ENCODE measurements at regions not wholly inside any gene's neighbourhood (a gene's known extent, or its start where the extent isn't known, plus 50 kb on each side); places are given as distances from the start of the nearest gene placed in this dataset.

GRCh38 chr7:81626008-81626407 lies 143.8 kb downstream of the HGF start:
- Histone ChIP-seq H3K4me3 (no peak overlapping the region), H3K9me3 (no peaks in the 10 kb centered on the region), H3K27ac (no peak overlapping the region), H3K4me1 (no peaks in the 10 kb centered on the region), H3K27me3 (no peaks in the 10 kb centered on the region), H3K36me3 (no peaks in the 10 kb centered on the region)
- 85% methylated on average over 1 of the region's 1 CpG for WGBS
- TF ChIP-seq, protein P1, sequence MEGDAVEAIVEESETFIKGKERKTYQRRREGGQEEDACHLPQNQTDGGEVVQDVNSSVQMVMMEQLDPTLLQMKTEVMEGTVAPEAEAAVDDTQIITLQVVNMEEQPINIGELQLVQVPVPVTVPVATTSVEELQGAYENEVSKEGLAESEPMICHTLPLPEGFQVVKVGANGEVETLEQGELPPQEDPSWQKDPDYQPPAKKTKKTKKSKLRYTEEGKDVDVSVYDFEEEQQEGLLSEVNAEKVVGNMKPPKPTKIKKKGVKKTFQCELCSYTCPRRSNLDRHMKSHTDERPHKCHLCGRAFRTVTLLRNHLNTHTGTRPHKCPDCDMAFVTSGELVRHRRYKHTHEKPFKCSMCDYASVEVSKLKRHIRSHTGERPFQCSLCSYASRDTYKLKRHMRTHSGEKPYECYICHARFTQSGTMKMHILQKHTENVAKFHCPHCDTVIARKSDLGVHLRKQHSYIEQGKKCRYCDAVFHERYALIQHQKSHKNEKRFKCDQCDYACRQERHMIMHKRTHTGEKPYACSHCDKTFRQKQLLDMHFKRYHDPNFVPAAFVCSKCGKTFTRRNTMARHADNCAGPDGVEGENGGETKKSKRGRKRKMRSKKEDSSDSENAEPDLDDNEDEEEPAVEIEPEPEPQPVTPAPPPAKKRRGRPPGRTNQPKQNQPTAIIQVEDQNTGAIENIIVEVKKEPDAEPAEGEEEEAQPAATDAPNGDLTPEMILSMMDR (IDR thresholded peaks at IDR 0.05) = no peak
- TF ChIP-seq POLR2AphosphoS5 (IDR thresholded peaks at IDR 0.05) = no peak
- no peak for TF ChIP-seq EP300 (IDR thresholded peaks at IDR 0.05)
- no peak for TF ChIP-seq POLR2A (IDR thresholded peaks at IDR 0.05)
- no peak for DNase-seq (ENCODE audit: low spot score in 2 of 2)

- TF ChIP-seq EP300 (IDR thresholded peaks at IDR 0.05) (no peak), POLR2A (IDR thresholded peaks at IDR 0.05) (no peak), POLR2AphosphoS5 (IDR thresholded peaks at IDR 0.05) (no peak)
- TF ChIP-seq, protein P1 (IDR thresholded peaks at IDR 0.05) = no peak
Observed at GRCh38 chr7:81624650-81625631, 144.9 kb downstream of the HGF start.

DNA sequence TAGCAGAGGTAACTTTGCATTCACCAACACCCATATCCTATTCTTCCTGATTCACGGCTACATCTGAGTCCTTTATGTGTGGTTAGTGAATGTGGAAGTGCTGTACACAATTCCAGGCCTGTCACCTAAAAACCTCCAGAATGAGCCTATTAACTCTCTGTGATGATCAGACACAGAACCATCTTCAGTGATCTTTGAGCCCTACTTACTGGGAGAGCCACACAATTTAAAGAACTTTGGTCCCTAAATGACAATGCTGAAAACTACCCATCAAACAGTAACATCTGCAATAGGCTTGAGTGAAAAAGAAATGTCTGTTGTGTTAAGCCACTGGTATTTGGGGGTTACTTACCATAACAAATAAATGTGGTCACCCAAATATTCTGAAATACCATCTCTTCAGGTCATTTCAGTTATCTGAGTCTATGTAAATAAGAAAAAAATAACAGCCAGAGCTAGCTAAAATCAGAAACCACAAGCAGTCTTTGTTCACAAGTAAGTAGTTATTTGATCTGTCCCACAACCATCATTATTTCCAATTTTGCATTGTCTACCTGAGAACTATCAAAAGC lies 145.7 kb downstream of the HGF start:
- Histone ChIP-seq H3K9me3 (no peaks in the 10 kb centered on the region), H3K36me3 (no peaks in the 10 kb centered on the region), H3K27me3 (no peaks in the 10 kb centered on the region), H3K4me3 (no peak overlapping the region), H3K27ac (no peak overlapping the region), H3K4me1 (no peaks in the 10 kb centered on the region)
- no peak for TF ChIP-seq POLR2A (IDR thresholded peaks at IDR 0.05)
- TF ChIP-seq, protein P1 (IDR thresholded peaks at IDR 0.05) = no peak
- no peak for TF ChIP-seq POLR2AphosphoS5 (IDR thresholded peaks at IDR 0.05)
- DNase-seq (ENCODE audit: low spot score in 2 of 2) = no peak
- WGBS = 92% methylated on average over 1 of the region's 1 CpG

More at GRCh38 chr7:81624650-81625631, 144.9 kb downstream of the HGF start:
- WGBS = 42% methylated on average over 6 of the region's 6 CpGs
- no peak for DNase-seq (ENCODE audit: low spot score in 2 of 2)
- Histone ChIP-seq H3K4me3 (no peak overlapping the region), H3K27ac (no peak overlapping the region), H3K9me3 (no peaks in the 10 kb centered on the region), H3K27me3 (no peaks in the 10 kb centered on the region), H3K36me3 (no peaks in the 10 kb centered on the region), H3K4me1 (no peaks in the 10 kb centered on the region)

GRCh38 chr7:81623251-81623855 lies 146.5 kb downstream of the HGF start:
- no peak overlapping the region for H3K4me3 ChIP-seq
- no peak overlapping the region for H3K27ac ChIP-seq
- no peaks in the 10 kb centered on the region for H3K9me3 ChIP-seq
- TF ChIP-seq, protein P1 (IDR thresholded peaks at IDR 0.05) = no peak
- TF ChIP-seq POLR2AphosphoS5 (IDR thresholded peaks at IDR 0.05) (no peak), EP300 (IDR thresholded peaks at IDR 0.05) (no peak), POLR2A (IDR thresholded peaks at IDR 0.05) (no peak)
- H3K27me3 ChIP-seq = no peaks in the 10 kb centered on the region
- DNase-seq (ENCODE audit: low spot score in 2 of 2) = no peak
- no peaks in the 10 kb centered on the region for H3K4me1 ChIP-seq
- 100% methylated on average over 1 of the region's 1 CpG for WGBS
- H3K36me3 ChIP-seq = no peaks in the 10 kb centered on the region

DNA sequence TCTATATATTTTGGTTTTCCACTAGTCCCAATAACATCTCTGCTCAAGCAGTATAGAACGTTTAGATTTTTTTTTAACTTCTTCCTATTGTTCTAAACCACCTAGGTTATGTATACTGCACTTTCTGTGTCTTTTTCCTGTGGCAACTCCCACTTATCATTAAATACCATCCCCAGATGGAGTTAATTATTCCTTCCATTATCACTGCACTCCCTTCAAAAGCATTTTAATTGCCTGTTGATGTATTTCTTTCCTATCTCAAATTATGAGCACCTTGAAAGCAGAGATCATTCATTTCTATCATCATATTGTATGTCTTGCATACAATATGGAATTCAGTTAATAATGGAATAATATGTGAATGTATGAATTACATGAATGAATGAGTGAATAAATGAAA lies 148.0 kb downstream of the HGF start:
- Histone ChIP-seq H3K4me1 (no peaks in the 10 kb centered on the region), H3K36me3 (no peaks in the 10 kb centered on the region), H3K27ac (no peak overlapping the region), H3K27me3 (no peaks in the 10 kb centered on the region), H3K4me3 (no peak overlapping the region), H3K9me3 (no peaks in the 10 kb centered on the region)
- WGBS = 75% methylated on average over 1 of the region's 1 CpG
- TF ChIP-seq POLR2A (IDR thresholded peaks at IDR 0.05) (no peak), EP300 (IDR thresholded peaks at IDR 0.05) (no peak), POLR2AphosphoS5 (IDR thresholded peaks at IDR 0.05) (no peak)
- TF ChIP-seq, protein P1 (IDR thresholded peaks at IDR 0.05) = no peak
- no peak for DNase-seq (ENCODE audit: low spot score in 2 of 2)

All from suprapubic skin (tissue), 4 donors.